ENCODE measurements at regions not wholly inside any gene's neighbourhood (a gene's known extent, or its start where the extent isn't known, plus 50 kb on each side); places are given as distances from the start of the nearest gene placed in this dataset.

- ATAC-seq: no peak
- TF ChIP-seq GLIS3 (CRISPR knock-in tag; IDR thresholded peaks at IDR 0.05) (no peak), TCF4 (CRISPR knock-in tag; IDR thresholded peaks at IDR 0.05; ENCODE audit: borderline replicate concordance) (no peak), ZNF565 (CRISPR knock-in tag; conservative IDR thresholded peaks at IDR 0.05; ENCODE audit: low read depth) (no peak), ZFP30 (CRISPR knock-in tag; IDR thresholded peaks at IDR 0.05) (no peak), ZFP3 (CRISPR knock-in tag; IDR thresholded peaks at IDR 0.05) (no peak), ZC3H10 (CRISPR knock-in tag; IDR thresholded peaks at IDR 0.05) (no peak), CSRNP3 (CRISPR knock-in tag; IDR thresholded peaks at IDR 0.05) (no peak), ZNF70 (CRISPR knock-in tag; IDR thresholded peaks at IDR 0.05) (no peak), ZNF8 (CRISPR knock-in tag; IDR thresholded peaks at IDR 0.05) (no peak), BACH2 (CRISPR knock-in tag; IDR thresholded peaks at IDR 0.05; ENCODE audit: borderline replicate concordance) (no peak), RARB (CRISPR knock-in tag; IDR thresholded peaks at IDR 0.05) (no peak), ISL1 (CRISPR knock-in tag; IDR thresholded peaks at IDR 0.05) (no peak), SNAI2 (CRISPR knock-in tag; IDR thresholded peaks at IDR 0.05) (no peak)
- TF ChIP-seq, protein P1, sequence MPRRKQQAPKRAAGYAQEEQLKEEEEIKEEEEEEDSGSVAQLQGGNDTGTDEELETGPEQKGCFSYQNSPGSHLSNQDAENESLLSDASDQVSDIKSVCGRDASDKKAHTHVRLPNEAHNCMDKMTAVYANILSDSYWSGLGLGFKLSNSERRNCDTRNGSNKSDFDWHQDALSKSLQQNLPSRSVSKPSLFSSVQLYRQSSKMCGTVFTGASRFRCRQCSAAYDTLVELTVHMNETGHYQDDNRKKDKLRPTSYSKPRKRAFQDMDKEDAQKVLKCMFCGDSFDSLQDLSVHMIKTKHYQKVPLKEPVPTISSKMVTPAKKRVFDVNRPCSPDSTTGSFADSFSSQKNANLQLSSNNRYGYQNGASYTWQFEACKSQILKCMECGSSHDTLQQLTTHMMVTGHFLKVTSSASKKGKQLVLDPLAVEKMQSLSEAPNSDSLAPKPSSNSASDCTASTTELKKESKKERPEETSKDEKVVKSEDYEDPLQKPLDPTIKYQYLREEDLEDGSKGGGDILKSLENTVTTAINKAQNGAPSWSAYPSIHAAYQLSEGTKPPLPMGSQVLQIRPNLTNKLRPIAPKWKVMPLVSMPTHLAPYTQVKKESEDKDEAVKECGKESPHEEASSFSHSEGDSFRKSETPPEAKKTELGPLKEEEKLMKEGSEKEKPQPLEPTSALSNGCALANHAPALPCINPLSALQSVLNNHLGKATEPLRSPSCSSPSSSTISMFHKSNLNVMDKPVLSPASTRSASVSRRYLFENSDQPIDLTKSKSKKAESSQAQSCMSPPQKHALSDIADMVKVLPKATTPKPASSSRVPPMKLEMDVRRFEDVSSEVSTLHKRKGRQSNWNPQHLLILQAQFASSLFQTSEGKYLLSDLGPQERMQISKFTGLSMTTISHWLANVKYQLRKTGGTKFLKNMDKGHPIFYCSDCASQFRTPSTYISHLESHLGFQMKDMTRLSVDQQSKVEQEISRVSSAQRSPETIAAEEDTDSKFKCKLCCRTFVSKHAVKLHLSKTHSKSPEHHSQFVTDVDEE (CRISPR knock-in tag; IDR thresholded peaks at IDR 0.05): no peak
- TF ChIP-seq, protein P2, sequence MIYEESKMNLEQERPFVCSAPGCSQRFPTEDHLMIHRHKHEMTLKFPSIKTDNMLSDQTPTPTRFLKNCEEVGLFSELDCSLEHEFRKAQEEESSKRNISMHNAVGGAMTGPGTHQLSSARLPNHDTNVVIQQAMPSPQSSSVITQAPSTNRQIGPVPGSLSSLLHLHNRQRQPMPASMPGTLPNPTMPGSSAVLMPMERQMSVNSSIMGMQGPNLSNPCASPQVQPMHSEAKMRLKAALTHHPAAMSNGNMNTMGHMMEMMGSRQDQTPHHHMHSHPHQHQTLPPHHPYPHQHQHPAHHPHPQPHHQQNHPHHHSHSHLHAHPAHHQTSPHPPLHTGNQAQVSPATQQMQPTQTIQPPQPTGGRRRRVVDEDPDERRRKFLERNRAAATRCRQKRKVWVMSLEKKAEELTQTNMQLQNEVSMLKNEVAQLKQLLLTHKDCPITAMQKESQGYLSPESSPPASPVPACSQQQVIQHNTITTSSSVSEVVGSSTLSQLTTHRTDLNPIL (CRISPR knock-in tag; IDR thresholded peaks at IDR 0.05; ENCODE audit: low read depth): no peak
Observed at GRCh38 chr2:175811971-175812370, 190.1 kb downstream of the LNPK start.

DNA sequence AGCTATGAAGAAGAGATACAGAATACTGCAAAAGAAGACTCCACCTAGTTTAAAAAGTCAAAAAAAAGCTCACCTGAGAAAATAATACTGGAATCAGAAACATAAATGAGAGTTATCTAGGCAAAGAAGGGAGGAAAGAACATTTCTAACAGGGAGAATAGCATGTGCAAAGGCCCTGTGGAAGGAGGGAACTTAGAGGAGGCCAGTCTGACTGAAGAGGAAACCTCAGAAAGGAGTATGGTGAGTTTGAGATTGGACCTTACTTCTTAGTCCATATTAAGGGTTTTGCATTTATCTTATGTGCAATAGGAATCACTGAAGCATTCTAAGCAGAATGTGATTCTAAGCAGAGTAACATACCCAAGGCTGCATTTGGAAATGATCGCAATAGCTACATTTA lies 193.2 kb downstream of the LNPK start:
- TF ChIP-seq ESRRG (CRISPR knock-in tag; IDR thresholded peaks at IDR 0.05): no peak
- no peak for TF ChIP-seq CSDC2 (CRISPR knock-in tag; IDR thresholded peaks at IDR 0.05)
- no peak for TF ChIP-seq BACH2 (CRISPR knock-in tag; IDR thresholded peaks at IDR 0.05; ENCODE audit: borderline replicate concordance)
- no peak for TF ChIP-seq RARB (CRISPR knock-in tag; IDR thresholded peaks at IDR 0.05)
- no peak for TF ChIP-seq ZFP30 (CRISPR knock-in tag; IDR thresholded peaks at IDR 0.05)
- TF ChIP-seq, protein P1 (CRISPR knock-in tag; IDR thresholded peaks at IDR 0.05): no peak
- no peak for TF ChIP-seq ZFP3 (CRISPR knock-in tag; IDR thresholded peaks at IDR 0.05)
- no peak for TF ChIP-seq ZNF565 (CRISPR knock-in tag; conservative IDR thresholded peaks at IDR 0.05; ENCODE audit: low read depth)
- TF ChIP-seq PATZ1 (CRISPR knock-in tag; IDR thresholded peaks at IDR 0.05; ENCODE audit: borderline replicate concordance): no peak
- no peak for TF ChIP-seq ISL1 (CRISPR knock-in tag; IDR thresholded peaks at IDR 0.05)
- TF ChIP-seq, protein P2 (CRISPR knock-in tag; IDR thresholded peaks at IDR 0.05; ENCODE audit: low read depth): no peak
- ATAC-seq: no peak
